ENCODE measurements at regions not wholly inside any gene's neighbourhood (a gene's known extent, or its start where the extent isn't known, plus 50 kb on each side); places are given as distances from the start of the nearest gene placed in this dataset.
A peak's percentile ranks its signal among the peaks of the same experiment; 100 is the strongest.
"Not testable (repeated sequence)": the region's sequence is repeated elsewhere in the genome, so short reads cannot be mapped to it uniquely, and the experiment has no call there.

- not testable (repeated sequence) for H3K27me3 Mint-ChIP-seq (ENCODE audit: unreplicated experiment); H3K4me3 Mint-ChIP-seq (ENCODE audit: unreplicated experiment); H3K36me3 Mint-ChIP-seq (ENCODE audit: low read depth, unreplicated experiment); DNase-seq (ENCODE audit: low spot score); H3K9me3 Mint-ChIP-seq (ENCODE audit: unreplicated experiment); H3K4me1 Mint-ChIP-seq (ENCODE audit: unreplicated experiment); H3K27ac Mint-ChIP-seq (ENCODE audit: unreplicated experiment)
These were observed 111.2 kb upstream of the CYLC1 start for GRCh38 chrX:83749736-83750135.

GRCh38 chrX:83750451-83750850 lies 110.5 kb upstream of the CYLC1 start:
- not testable (repeated sequence) for H3K9me3 Mint-ChIP-seq (ENCODE audit: unreplicated experiment); H3K4me3 Mint-ChIP-seq (ENCODE audit: unreplicated experiment); H3K27ac Mint-ChIP-seq (ENCODE audit: unreplicated experiment); DNase-seq (ENCODE audit: low spot score); H3K27me3 Mint-ChIP-seq (ENCODE audit: unreplicated experiment); H3K4me1 Mint-ChIP-seq (ENCODE audit: unreplicated experiment); H3K36me3 Mint-ChIP-seq (ENCODE audit: low read depth, unreplicated experiment)

- peaks cover 2% of the 10 kb centered on the region for H3K27me3 Mint-ChIP-seq (ENCODE audit: unreplicated experiment)
- no peaks in the 10 kb centered on the region for H3K4me1 Mint-ChIP-seq (ENCODE audit: unreplicated experiment)
- H3K27ac Mint-ChIP-seq (ENCODE audit: unreplicated experiment): no peak overlapping the region
- H3K4me3 Mint-ChIP-seq (ENCODE audit: unreplicated experiment): no peak overlapping the region
- no peak for DNase-seq (ENCODE audit: low spot score)
- H3K9me3 Mint-ChIP-seq (ENCODE audit: unreplicated experiment): no peaks in the 10 kb centered on the region
- H3K36me3 Mint-ChIP-seq (ENCODE audit: low read depth, unreplicated experiment): no peaks in the 10 kb centered on the region
- TF ChIP-seq CTCF (IDR thresholded peaks at IDR 0.05; ENCODE audit: unreplicated experiment): peak; percentile 29
These were observed 101.1 kb upstream of the CYLC1 start for GRCh38 chrX:83759872-83760271.

- DNase-seq (ENCODE audit: low spot score): peak; percentile 9
- Mint-ChIP-seq H3K27me3 (ENCODE audit: unreplicated experiment) (no peaks in the 10 kb centered on the region), H3K4me1 (ENCODE audit: unreplicated experiment) (no peaks in the 10 kb centered on the region), H3K4me3 (ENCODE audit: unreplicated experiment) (no peak overlapping the region), H3K36me3 (ENCODE audit: low read depth, unreplicated experiment) (no peaks in the 10 kb centered on the region), H3K9me3 (ENCODE audit: unreplicated experiment) (no peaks in the 10 kb centered on the region), H3K27ac (ENCODE audit: unreplicated experiment) (no peak overlapping the region)
- no peak for TF ChIP-seq CTCF (IDR thresholded peaks at IDR 0.05; ENCODE audit: unreplicated experiment)
These were observed 89.3 kb upstream of the CYLC1 start for GRCh38 chrX:83771664-83772063.
